HG03565 (cell line): ENCODE measurements at regions not wholly inside any gene's neighbourhood (a gene's known extent, or its start where the extent isn't known, plus 50 kb on each side); places are given as distances from the start of the nearest gene placed in this dataset.
"Not testable (repeated sequence)": the region's sequence is repeated elsewhere in the genome, so short reads cannot be mapped to it uniquely, and the experiment has no call there.

Experiments
- ATAC-seq: cut with Tn5 transposase; IDR thresholded peaks from one replicate; pipeline ENCODE4 v1.9.1; 2021; ENCODE audit warnings: mild to moderate bottlenecking, moderate library complexity; ENCODE audit not compliant: unreplicated experiment

- no peak for ATAC-seq
Observed at GRCh38 chr20:19867940-19868371, 109.9 kb downstream of the RIN2 start.

- ATAC-seq = no peak
Observed at GRCh38 chr20:19868441-19868840, 110.4 kb downstream of the RIN2 start.

- ATAC-seq = no peak
Observed at GRCh38 chr20:19872001-19872400, 113.9 kb downstream of the RIN2 start.

- no peak for ATAC-seq
Observed at GRCh38 chr20:19874040-19874727, 116.1 kb downstream of the RIN2 start.

GRCh38 chr20:19875376-19876221 lies 117.5 kb downstream of the RIN2 start:
- no peak for ATAC-seq

- ATAC-seq = no peak
Observed at GRCh38 chr20:19876828-19877460, 118.9 kb downstream of the RIN2 start.

GRCh38 chr20:19879874-19880255 lies 121.8 kb downstream of the RIN2 start:
- not testable (repeated sequence) for ATAC-seq

- ATAC-seq = no peak
Observed at GRCh38 chr20:19880256-19881079, 122.4 kb downstream of the RIN2 start.

GRCh38 chr20:19881080-19881840 lies 123.2 kb downstream of the RIN2 start:
- ATAC-seq = no peak

- ATAC-seq = no peak
Observed at GRCh38 chr20:19881990-19882389, 123.9 kb downstream of the RIN2 start.

GRCh38 chr20:19882446-19882845 lies 124.4 kb downstream of the RIN2 start:
- ATAC-seq = no peak

- no peak for ATAC-seq
Observed at GRCh38 chr20:19883501-19883900, 125.4 kb downstream of the RIN2 start.

- no peak for ATAC-seq
Observed at GRCh38 chr20:19885594-19885938, 127.5 kb downstream of the RIN2 start.

GRCh38 chr20:19885939-19886660 lies 128.0 kb downstream of the RIN2 start:
- ATAC-seq = no peak

GRCh38 chr20:19886661-19887288 lies 128.7 kb downstream of the RIN2 start:
- ATAC-seq = no peak

GRCh38 chr20:19887556-19888268 lies 129.4 kb upstream of the NAA20 start:
- no peak for ATAC-seq

GRCh38 chr20:19888269-19888671 lies 128.9 kb upstream of the NAA20 start:
- ATAC-seq = no peak
